GM12891 (cell line): ENCODE measurements at regions not wholly inside any gene's neighbourhood (a gene's known extent, or its start where the extent isn't known, plus 50 kb on each side); places are given as distances from the start of the nearest gene placed in this dataset.

Experiments used
- POLR2A ChIP-seq: IDR thresholded peaks from 2 replicates; pipeline ENCODE4 v1.6.1; 2011; ENCODE audit warnings: low read depth, low read length, control low read depth
- POLR2AphosphoS5 ChIP-seq: IDR thresholded peaks from 2 replicates; pipeline ENCODE4 v1.6.1; 2011; ENCODE audit warnings: low read depth, low read length, control low read depth
- SPI1 ChIP-seq: IDR thresholded peaks from 2 replicates; pipeline ENCODE4 v1.6.1; 2011; ENCODE audit warnings: low read depth, low read length, control low read depth
- TAF1 ChIP-seq: IDR thresholded peaks from 2 replicates; pipeline ENCODE4 v1.6.1; 2011; ENCODE audit warnings: low read depth, low read length, control low read depth

GRCh38 chr21:22993822-22994574 lies 1995.8 kb downstream of the NCAM2 start:
- no peak for TF ChIP-seq SPI1
- TF ChIP-seq TAF1 = no peak
- TF ChIP-seq POLR2A = no peak
- TF ChIP-seq POLR2AphosphoS5 = no peak
